GM19351 (cell line): ENCODE measurements at regions not wholly inside any gene's neighbourhood (a gene's known extent, or its start where the extent isn't known, plus 50 kb on each side); places are given as distances from the start of the nearest gene placed in this dataset.
"Not testable (repeated sequence)": the region's sequence is repeated elsewhere in the genome, so short reads cannot be mapped to it uniquely, and the experiment has no call there.

Experiments
- ATAC-seq: cut with Tn5 transposase; IDR thresholded peaks from one replicate; pipeline ENCODE4 v1.9.1; 2021; ENCODE audit warnings: mild to moderate bottlenecking, moderate library complexity; ENCODE audit not compliant: unreplicated experiment

DNA sequence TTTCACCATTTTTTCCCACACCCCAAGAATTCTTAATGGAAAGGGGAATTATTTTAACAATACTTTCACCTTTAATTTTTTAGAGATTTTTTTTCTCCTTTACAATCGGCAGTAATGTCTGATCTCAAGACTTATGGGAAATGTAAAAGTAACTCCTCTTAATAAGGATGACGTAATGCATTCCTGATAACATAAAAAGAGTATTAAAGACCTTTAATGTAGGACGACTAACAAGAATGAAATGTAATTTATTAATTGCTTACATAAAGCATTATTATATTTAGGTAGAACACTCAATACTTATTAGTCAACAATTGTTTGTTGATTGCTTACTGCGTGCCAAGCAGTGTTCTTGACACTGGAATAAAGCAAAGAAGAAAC, 416.8 kb upstream of the NAALADL2 start:
- no peak for ATAC-seq

DNA sequence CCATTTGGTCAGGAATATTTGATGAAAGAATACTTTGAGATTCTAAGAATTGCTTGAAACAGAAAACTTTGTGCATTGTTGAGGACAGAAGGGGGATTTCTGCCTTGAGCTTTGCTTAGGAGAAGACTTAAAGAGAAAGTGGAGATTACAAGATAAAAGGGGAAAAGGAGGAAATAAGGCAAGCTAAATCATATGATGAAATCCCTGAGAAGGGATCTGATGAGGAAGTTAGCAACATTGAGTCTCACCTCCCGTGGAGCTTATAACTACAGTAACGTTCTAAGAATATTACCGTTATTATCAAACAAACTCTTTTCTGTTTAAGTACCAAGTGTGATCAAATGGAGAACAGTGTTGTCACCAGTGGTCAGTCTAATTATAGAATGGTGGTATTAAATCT, 414.7 kb upstream of the NAALADL2 start:
- no peak for ATAC-seq

DNA sequence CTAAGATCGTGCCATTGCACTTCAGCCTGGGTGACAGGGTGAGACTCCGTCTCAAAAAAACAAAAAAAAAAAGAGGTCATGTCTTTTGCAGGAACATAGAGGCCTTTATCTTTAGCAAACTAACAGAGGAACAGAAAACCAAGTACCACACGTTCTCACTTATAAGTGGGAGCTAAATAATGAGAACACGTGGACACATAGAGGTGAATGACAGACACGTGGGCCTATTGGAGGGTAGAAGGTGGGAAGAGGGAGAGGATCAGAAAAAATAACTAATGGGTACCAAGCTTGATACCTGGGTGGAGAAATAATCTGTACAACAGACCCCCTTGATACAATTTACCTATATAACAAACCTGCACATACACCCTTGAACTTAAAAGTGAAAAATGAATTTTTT, 401.4 kb upstream of the NAALADL2 start:
- no peak for ATAC-seq

DNA sequence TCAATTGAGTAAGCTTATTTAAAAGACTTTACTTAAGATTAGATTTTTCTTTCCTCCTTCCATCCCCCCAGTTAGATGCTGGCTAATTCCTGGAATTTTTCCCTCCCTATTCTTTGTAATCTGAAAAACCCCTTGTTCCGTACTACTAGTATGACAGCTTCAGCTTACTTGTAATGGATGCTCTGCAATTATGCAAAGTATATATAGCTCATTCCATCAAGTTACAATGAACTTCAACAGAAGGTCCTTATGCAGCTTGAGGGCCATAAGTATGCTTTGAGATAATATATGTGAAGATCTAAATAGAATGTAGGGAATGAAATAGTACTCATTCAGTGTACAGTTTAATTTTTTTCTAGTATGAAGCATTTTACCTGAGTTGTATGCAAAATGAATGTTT, 398.3 kb upstream of the NAALADL2 start:
- no peak for ATAC-seq

DNA sequence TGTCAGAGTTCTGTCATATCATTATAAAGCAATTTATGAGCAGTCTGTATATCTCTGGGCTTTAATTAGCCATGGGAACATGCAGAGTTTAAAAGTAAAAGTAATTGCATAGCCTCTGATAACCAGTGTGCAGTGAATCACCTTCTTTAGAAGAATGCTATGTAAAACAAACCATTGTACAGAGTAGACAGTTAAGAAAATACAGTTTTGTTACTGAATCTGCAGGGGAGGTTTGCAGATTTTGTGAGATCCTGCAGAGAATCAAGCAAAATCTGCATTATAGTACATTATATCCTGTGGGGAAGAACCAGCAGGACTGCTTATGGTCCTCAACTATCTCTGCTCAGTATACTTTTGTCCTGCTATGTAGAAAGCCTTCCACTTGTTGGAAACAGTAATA, 396.2 kb upstream of the NAALADL2 start:
- no peak for ATAC-seq

GRCh38 chr3:174465177-174465576, 394.0 kb upstream of the NAALADL2 start:
- ATAC-seq: no peak

GRCh38 chr3:174466471-174467054, 392.6 kb upstream of the NAALADL2 start:
- ATAC-seq: no peak

DNA sequence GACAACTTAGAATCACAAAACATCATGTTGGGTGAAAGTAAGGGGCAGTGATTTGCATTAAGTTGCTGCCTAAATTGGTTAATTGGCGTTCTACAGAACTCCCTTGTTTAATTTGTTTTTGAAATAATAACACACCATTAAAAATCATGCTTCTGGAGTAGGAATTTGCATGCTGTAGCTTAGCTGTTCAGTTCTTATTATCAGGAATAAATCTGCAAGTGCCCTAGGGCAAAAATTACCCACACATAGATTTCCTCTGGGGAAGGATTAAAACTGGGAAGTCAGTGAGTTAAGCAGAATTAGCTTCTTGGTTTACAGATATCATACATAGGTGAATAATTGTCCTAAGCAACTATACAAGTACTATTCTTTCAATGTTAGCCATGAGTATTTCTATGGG, 381.6 kb upstream of the NAALADL2 start:
- no peak for ATAC-seq

DNA sequence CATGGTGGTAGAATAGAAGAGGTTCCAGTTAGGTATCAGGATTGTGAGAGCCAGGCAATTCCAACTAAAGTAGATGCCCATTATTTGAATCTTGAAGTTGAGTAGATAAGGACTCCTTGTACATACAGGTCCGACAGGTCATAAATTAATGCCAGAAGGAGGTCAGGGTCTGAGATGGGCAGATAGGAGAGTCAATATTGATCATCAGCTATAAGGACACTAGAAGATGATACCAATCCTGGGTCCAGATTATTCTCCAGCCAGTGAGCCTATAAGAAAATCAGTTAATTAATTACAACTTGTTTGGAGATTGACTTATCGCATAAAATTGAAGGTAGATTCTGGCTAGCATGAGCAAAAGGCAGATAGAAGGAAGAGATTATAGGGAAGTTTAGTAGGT, 378.4 kb upstream of the NAALADL2 start:
- no peak for ATAC-seq

DNA sequence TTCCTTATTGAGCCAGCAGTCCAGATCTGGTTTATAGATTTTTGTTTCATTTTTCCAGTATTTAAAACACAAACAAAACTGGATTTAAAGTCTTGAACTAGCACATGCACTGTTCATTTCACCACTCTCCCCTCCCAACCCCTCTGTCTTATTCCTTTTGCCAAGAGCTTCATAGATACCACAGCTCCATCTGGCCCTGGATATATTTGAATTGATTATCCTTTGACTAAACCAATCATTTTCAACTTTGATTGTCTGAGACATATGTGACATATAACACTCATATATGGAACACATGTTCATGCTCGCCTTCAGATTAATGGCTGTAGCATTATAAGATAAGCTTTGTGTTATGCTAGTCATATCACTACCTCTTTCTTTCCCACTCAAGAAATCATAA, 376.6 kb upstream of the NAALADL2 start:
- ATAC-seq: no peak

GRCh38 chr3:174483254-174483653, 375.9 kb upstream of the NAALADL2 start:
- no peak for ATAC-seq

DNA sequence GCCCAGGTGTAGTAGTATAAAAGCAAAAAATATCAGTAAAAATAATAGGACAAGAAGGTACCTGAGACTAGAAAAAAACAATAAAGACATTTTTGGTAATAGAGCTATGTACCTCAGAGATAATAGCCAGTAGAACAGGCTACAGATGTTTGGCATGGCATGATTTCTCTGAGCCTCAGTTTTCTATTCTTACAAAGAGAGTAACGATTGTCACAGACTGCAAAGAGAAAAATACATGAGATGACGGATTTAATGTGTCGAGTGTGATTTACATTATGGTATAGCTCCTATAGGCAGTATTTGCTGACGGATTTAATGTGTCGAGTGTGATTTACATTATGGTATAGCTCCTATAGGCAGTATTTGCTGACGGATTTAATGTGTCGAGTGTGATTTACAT, 375.3 kb upstream of the NAALADL2 start:
- not testable (repeated sequence) for ATAC-seq

- no peak for ATAC-seq
Observed at GRCh38 chr3:174488527-174488926, 370.6 kb upstream of the NAALADL2 start.

DNA sequence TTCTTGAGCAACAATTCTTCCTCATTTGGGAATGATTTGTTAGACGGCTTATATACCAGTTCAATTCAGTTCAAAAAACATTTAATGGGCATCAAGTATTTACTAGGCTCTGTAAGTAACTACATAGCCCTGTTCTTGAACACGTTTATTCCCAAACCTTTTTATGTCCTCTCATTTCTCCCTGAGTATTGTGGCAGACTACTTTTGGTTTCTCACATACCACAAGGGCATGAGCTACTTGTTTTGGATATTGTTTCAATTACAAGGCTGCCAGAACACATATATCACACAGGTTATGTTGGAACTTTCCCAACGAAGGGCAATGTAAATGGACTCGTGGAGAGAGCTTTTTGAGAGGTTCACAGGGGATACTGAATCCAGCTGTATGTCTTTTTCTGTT, 363.8 kb upstream of the NAALADL2 start:
- ATAC-seq: no peak

- no peak for ATAC-seq
Observed at GRCh38 chr3:174495928-174496327, 363.2 kb upstream of the NAALADL2 start.

- ATAC-seq: no peak
Observed at GRCh38 chr3:174498638-174499037, 360.5 kb upstream of the NAALADL2 start.

DNA sequence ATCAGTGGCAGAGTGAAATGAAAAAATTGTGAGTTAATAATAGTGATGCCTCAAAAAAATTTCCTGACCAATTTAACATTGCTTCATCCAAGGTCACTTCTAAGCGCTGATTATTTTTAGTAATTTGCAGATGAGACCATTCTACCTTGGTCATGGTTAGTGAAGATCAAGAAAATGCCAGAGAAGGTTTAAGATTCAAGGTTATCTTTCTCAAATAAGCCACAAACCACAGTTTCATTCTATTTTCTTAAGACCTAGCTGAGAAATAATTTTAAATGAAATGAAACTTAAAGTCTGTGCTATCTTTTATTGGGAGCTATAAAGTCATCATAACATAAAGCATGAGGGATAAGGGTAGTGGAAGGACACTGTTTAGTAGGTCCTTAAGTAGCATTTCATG, 353.9 kb upstream of the NAALADL2 start:
- no peak for ATAC-seq

DNA sequence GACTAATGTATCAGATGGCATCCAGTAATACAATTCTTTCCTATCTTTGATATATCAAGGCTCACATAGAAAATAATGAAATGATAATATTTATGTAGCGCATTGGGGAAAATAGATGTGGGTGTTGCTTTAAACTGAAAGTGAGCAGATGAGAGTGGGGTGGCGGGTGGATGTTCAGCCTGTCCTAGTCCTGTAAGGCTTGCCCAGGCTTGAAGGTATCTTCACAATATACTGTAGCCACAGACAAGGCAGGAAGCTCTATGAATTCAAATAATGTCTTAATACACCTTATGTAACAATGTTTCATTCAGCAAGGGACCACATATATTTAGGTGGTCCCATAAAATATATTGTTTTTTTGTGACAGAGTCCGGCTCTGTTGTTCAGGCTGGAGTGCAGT, 334.9 kb upstream of the NAALADL2 start:
- ATAC-seq: no peak

GRCh38 chr3:174529298-174529697, 329.8 kb upstream of the NAALADL2 start:
- no peak for ATAC-seq

- no peak for ATAC-seq
Observed at GRCh38 chr3:174531262-174531982, 327.7 kb upstream of the NAALADL2 start.

DNA sequence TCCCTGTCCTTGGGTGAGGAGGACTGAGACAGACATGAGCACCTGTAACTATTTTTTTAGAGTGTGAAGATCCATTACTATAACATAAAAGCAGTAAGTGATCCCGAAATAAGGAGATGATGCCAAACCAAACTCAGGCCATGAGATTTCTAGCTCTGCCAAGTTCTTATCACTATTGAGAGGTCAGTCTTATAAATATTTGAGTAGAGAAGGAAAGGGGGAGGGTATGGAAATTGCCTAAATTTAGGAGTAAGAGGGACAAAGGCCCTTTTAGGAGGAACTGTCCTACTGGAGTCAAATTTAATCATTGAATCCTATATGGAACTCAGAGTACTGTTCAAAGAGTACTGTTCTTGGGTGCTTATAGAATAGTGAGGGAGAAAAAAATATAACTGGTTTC, 326.9 kb upstream of the NAALADL2 start:
- ATAC-seq: no peak

DNA sequence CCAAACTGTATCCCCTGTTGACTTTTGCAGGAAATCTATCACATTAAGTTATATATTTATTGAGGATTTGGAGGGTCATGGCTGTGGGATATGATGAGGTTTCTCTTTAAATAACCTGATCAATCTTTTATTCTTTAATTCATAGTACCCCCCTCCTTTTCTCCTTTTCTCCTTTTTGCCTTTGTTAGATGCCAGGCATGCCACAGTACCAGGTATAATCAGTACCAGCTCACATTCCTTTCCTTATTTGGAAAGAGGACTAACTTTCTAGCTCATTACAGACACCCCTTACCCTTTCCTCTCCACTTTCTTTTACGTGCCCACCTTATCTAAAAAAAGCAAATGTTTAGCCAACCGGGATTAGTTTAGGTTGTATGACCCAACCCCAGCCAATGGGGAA, 326.4 kb upstream of the NAALADL2 start:
- no peak for ATAC-seq

GRCh38 chr3:174533286-174533685, 325.8 kb upstream of the NAALADL2 start:
- no peak for ATAC-seq
